Parathyroid adenoma (tissue), 2 donors: ENCODE measurements at regions not wholly inside any gene's neighbourhood (a gene's known extent, or its start where the extent isn't known, plus 50 kb on each side); places are given as distances from the start of the nearest gene placed in this dataset.

ENCODE experiments used
- H2AFZ ChIP-seq: fragments of 300-600 bp; sonication (generic); one replicate; pipeline ENCODE4 v1.7.0; 2017; ENCODE audit warnings: antibody characterized with exemption, mild to moderate bottlenecking
- H3K27ac ChIP-seq: fragments of 300-600 bp; sonication (generic); one replicate; pipeline ENCODE4 v1.7.0; 2017
- H3K27me3 ChIP-seq: fragments of 300-600 bp; sonication (generic); one replicate; pipeline ENCODE4 v1.7.0; 2017; ENCODE audit warnings: low read length; ENCODE audit not compliant: control insufficient read depth, insufficient read depth
- H3K36me3 ChIP-seq: fragments of 300-600 bp; sonication (generic); one replicate; pipeline ENCODE4 v1.7.0; 2017; ENCODE audit warnings: low read length; ENCODE audit not compliant: control insufficient read depth, insufficient read depth
- H3K4me1 ChIP-seq: fragments of 300-600 bp; sonication (generic); one replicate; pipeline ENCODE4 v1.7.0; 2017; ENCODE audit warnings: control low read depth
- H3K4me2 ChIP-seq: fragments of 300-600 bp; sonication (generic); one replicate; pipeline ENCODE4 v1.7.0; 2017; ENCODE audit warnings: low read length
- H3K4me3 ChIP-seq: fragments of 300-600 bp; sonication (generic); one replicate; pipeline ENCODE4 v1.7.0; 2017; ENCODE audit warnings: low read depth, low read length
- H3K79me2 ChIP-seq: fragments of 300-600 bp; sonication (generic); one replicate; pipeline ENCODE4 v1.7.0; 2017; ENCODE audit warnings: control low read depth
- H3K9ac ChIP-seq: fragments of 300-600 bp; sonication (generic); one replicate; pipeline ENCODE4 v1.7.0; 2017; ENCODE audit warnings: mild to moderate bottlenecking
- H3K9me3 ChIP-seq: fragments of 300-600 bp; sonication (generic); one replicate; pipeline ENCODE4 v1.7.0; 2017; ENCODE audit warnings: low read length; ENCODE audit not compliant: control insufficient read depth
- TF ChIP-seq, protein P1 (sequence below): fragments of 300-600 bp; sonication (generic); IDR thresholded peaks from one replicate; pipeline ENCODE4 v1.7.0; 2017; ENCODE audit warnings: antibody characterized with exemption, mild to moderate bottlenecking
- donor health status: primary hyperparathyroidism.

DNA sequence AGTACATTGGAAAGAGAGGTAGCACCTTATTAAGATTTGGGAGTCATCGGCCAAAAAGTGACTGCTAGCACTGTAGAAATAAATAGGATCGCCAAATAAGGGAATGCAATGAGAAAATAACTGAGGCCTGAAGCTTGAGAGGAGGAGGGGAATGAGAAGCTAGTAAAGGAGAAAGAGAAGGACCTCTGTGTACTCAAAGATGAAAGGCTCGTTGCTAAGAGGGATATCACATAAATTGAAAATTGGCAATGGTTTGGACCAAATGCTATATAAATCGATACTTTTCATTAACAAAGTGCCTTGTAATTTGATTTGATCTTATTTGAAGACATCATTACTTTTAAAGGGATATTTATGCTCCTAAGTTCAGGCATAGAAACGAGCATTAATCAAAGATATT is 796.3 kb downstream of the QKI start:
- H3K36me3 ChIP-seq = no peaks in the 10 kb centered on the region
- H3K4me3 ChIP-seq = no peak overlapping the region
- no peaks in the 10 kb centered on the region for H3K79me2 ChIP-seq
- H3K9me3 ChIP-seq = no peaks in the 10 kb centered on the region
- TF ChIP-seq, protein P1, sequence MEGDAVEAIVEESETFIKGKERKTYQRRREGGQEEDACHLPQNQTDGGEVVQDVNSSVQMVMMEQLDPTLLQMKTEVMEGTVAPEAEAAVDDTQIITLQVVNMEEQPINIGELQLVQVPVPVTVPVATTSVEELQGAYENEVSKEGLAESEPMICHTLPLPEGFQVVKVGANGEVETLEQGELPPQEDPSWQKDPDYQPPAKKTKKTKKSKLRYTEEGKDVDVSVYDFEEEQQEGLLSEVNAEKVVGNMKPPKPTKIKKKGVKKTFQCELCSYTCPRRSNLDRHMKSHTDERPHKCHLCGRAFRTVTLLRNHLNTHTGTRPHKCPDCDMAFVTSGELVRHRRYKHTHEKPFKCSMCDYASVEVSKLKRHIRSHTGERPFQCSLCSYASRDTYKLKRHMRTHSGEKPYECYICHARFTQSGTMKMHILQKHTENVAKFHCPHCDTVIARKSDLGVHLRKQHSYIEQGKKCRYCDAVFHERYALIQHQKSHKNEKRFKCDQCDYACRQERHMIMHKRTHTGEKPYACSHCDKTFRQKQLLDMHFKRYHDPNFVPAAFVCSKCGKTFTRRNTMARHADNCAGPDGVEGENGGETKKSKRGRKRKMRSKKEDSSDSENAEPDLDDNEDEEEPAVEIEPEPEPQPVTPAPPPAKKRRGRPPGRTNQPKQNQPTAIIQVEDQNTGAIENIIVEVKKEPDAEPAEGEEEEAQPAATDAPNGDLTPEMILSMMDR = no peak
- no peak overlapping the region for H3K4me2 ChIP-seq
- no peak overlapping the region for H3K27ac ChIP-seq
- H2AFZ ChIP-seq = no peak overlapping the region
- no peaks in the 10 kb centered on the region for H3K4me1 ChIP-seq
- no peak overlapping the region for H3K9ac ChIP-seq
- no peaks in the 10 kb centered on the region for H3K27me3 ChIP-seq

DNA sequence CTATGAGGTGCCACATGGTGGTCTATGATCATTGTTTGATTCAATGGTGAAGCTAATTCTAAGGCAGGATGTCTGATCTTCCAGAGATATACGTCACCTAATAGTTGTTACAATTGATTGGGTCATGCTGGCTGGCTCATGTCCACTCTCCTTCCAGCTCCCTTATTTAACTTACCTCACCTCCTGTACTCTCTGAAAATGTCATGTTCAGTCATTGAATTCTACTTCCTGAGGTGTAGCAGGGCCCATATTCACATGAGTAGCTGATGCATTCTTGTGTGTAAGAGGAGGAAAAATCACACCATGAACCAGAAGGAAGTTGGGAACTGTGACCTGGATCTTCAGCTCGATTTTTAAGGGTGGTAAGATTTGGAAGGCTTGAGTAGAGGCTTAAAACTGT is 795.8 kb downstream of the QKI start:
- no peaks in the 10 kb centered on the region for H3K4me1 ChIP-seq
- H3K9me3 ChIP-seq = no peaks in the 10 kb centered on the region
- H3K27ac ChIP-seq = no peak overlapping the region
- no peak overlapping the region for H3K4me3 ChIP-seq
- H3K4me2 ChIP-seq = no peak overlapping the region
- no peaks in the 10 kb centered on the region for H3K27me3 ChIP-seq
- no peaks in the 10 kb centered on the region for H3K79me2 ChIP-seq
- H2AFZ ChIP-seq = no peak overlapping the region
- TF ChIP-seq, protein P1 = no peak
- H3K36me3 ChIP-seq = no peaks in the 10 kb centered on the region
- no peak overlapping the region for H3K9ac ChIP-seq

DNA sequence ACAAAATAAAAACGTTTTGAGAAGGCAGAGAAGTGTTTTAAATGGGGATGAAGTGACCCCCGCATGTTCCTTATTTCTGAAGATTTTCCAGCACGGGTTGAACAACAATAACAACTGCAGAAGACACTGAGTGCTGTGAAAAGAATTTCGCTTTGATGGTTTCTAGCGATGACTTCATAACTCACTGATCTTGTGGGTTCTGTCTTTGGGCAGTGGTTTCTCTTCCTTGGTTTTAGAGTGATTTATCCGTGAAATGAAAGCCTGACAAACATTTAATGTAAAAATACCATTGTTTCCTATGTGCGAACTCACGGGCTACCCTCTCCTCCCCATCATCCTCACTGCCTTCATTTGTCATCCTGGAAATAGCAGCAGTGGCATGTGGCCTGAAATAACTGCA is 793.9 kb downstream of the QKI start:
- TF ChIP-seq, protein P1 = no peak
- no peaks in the 10 kb centered on the region for H3K27me3 ChIP-seq

DNA sequence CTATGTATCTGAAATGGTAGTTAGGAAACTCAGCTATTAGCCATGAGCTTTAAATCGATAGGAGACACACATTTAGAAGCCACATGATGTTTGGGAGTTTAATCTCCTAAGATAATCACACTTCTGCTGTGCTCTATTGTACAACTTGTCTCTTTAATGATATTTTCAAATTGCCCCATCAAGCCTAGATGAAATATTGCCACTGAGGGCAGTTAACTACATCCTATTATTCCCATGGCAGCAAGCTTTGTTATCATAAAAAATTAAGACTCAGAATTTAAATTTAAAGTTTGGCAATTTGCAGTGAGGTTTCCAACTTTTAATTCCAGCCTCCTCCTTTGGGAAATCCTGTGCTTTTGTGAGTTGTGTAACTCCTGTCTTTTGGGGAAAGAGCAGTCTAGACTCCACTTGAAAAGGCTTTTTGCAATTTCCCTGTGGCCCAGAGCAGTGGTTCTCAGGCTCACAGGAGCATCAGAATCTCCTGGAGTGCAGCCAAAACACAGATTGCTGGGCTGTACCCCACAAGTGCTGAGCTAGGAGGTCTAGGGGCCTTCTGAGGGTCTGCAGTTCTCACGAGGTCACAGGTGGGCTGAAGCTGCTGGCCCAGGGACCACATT is 792.4 kb downstream of the QKI start:
- no peaks in the 10 kb centered on the region for H3K4me1 ChIP-seq
- H3K27me3 ChIP-seq = no peaks in the 10 kb centered on the region
- no peak overlapping the region for H3K27ac ChIP-seq
- no peaks in the 10 kb centered on the region for H3K79me2 ChIP-seq
- no peak overlapping the region for H3K4me2 ChIP-seq
- H2AFZ ChIP-seq = no peak overlapping the region
- no peaks in the 10 kb centered on the region for H3K36me3 ChIP-seq
- H3K4me3 ChIP-seq = no peak overlapping the region
- TF ChIP-seq, protein P1 = no peak
- H3K9me3 ChIP-seq = no peaks in the 10 kb centered on the region
- no peak overlapping the region for H3K9ac ChIP-seq

More for the DNA sequence above, 793.9 kb downstream of the QKI start:
- H3K27ac ChIP-seq = no peak overlapping the region
- no peak overlapping the region for H3K9ac ChIP-seq
- no peak overlapping the region for H3K4me3 ChIP-seq
- no peak overlapping the region for H2AFZ ChIP-seq
- H3K9me3 ChIP-seq = no peaks in the 10 kb centered on the region
- H3K4me1 ChIP-seq = no peaks in the 10 kb centered on the region
- no peaks in the 10 kb centered on the region for H3K36me3 ChIP-seq
- H3K4me2 ChIP-seq = no peak overlapping the region
- no peaks in the 10 kb centered on the region for H3K79me2 ChIP-seq

DNA sequence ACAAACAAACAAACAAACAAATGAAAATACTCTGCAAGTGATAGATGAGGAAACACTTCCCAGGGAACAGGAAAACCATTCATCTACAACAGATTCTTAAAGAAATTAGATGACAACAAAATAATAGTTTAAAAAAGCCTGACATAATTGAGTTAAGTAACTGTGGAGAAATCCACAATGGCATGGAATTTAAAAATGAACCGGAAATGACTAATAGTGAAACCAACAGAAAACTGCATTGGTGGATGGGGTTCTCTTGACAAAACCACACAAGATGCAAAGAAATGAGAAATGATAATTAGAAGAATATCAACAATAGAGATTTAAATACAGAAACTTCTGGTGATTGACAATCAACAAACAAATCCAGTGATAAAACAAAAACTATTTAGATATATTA is 785.6 kb downstream of the QKI start:
- no peak overlapping the region for H2AFZ ChIP-seq
- no peaks in the 10 kb centered on the region for H3K79me2 ChIP-seq
- H3K9ac ChIP-seq = no peak overlapping the region
- no peaks in the 10 kb centered on the region for H3K4me1 ChIP-seq
- H3K27me3 ChIP-seq = no peaks in the 10 kb centered on the region
- TF ChIP-seq, protein P1 = no peak
- no peaks in the 10 kb centered on the region for H3K9me3 ChIP-seq
- H3K4me2 ChIP-seq = no peak overlapping the region
- no peak overlapping the region for H3K27ac ChIP-seq
- no peaks in the 10 kb centered on the region for H3K36me3 ChIP-seq
- H3K4me3 ChIP-seq = no peak overlapping the region
